Parathyroid adenoma (tissue), 2 donors: ENCODE measurements at regions not wholly inside any gene's neighbourhood (a gene's known extent, or its start where the extent isn't known, plus 50 kb on each side); places are given as distances from the start of the nearest gene placed in this dataset.

ENCODE experiments used
- H2AFZ ChIP-seq: fragments of 300-600 bp; sonication (generic); one replicate; pipeline ENCODE4 v1.7.0; 2017; ENCODE audit warnings: antibody characterized with exemption, mild to moderate bottlenecking
- H3K27ac ChIP-seq: fragments of 300-600 bp; sonication (generic); one replicate; pipeline ENCODE4 v1.7.0; 2017
- H3K27me3 ChIP-seq: fragments of 300-600 bp; sonication (generic); one replicate; pipeline ENCODE4 v1.7.0; 2017; ENCODE audit warnings: low read length; ENCODE audit not compliant: control insufficient read depth, insufficient read depth
- H3K36me3 ChIP-seq: fragments of 300-600 bp; sonication (generic); one replicate; pipeline ENCODE4 v1.7.0; 2017; ENCODE audit warnings: low read length; ENCODE audit not compliant: control insufficient read depth, insufficient read depth
- H3K4me1 ChIP-seq: fragments of 300-600 bp; sonication (generic); one replicate; pipeline ENCODE4 v1.7.0; 2017; ENCODE audit warnings: control low read depth
- H3K4me2 ChIP-seq: fragments of 300-600 bp; sonication (generic); one replicate; pipeline ENCODE4 v1.7.0; 2017; ENCODE audit warnings: low read length
- H3K4me3 ChIP-seq: fragments of 300-600 bp; sonication (generic); one replicate; pipeline ENCODE4 v1.7.0; 2017; ENCODE audit warnings: low read depth, low read length
- H3K79me2 ChIP-seq: fragments of 300-600 bp; sonication (generic); one replicate; pipeline ENCODE4 v1.7.0; 2017; ENCODE audit warnings: control low read depth
- H3K9ac ChIP-seq: fragments of 300-600 bp; sonication (generic); one replicate; pipeline ENCODE4 v1.7.0; 2017; ENCODE audit warnings: mild to moderate bottlenecking
- H3K9me3 ChIP-seq: fragments of 300-600 bp; sonication (generic); one replicate; pipeline ENCODE4 v1.7.0; 2017; ENCODE audit warnings: low read length; ENCODE audit not compliant: control insufficient read depth
- CTCF ChIP-seq: fragments of 300-600 bp; sonication (generic); IDR thresholded peaks from one replicate; pipeline ENCODE4 v1.7.0; 2017; ENCODE audit warnings: antibody characterized with exemption, mild to moderate bottlenecking
- donor health status: primary hyperparathyroidism.

- H3K9ac ChIP-seq: no peak overlapping the region
- H3K4me1 ChIP-seq: no peaks in the 10 kb centered on the region
- H3K27me3 ChIP-seq: no peaks in the 10 kb centered on the region
- no peak overlapping the region for H3K4me2 ChIP-seq
- H3K79me2 ChIP-seq: no peaks in the 10 kb centered on the region
- no peaks in the 10 kb centered on the region for H3K36me3 ChIP-seq
- no peak for TF ChIP-seq CTCF
- no peak overlapping the region for H2AFZ ChIP-seq
- no peak overlapping the region for H3K4me3 ChIP-seq
- no peaks in the 10 kb centered on the region for H3K9me3 ChIP-seq
- no peak overlapping the region for H3K27ac ChIP-seq
These were observed 797.6 kb upstream of the CDH2 start for GRCh38 chr18:28974504-28974903.

GRCh38 chr18:28973324-28973723, 796.4 kb upstream of the CDH2 start:
- Histone ChIP-seq H3K4me3 (no peak overlapping the region), H3K27ac (no peak overlapping the region), H2AFZ (no peak overlapping the region), H3K4me1 (no peaks in the 10 kb centered on the region), H3K4me2 (no peak overlapping the region), H3K36me3 (no peaks in the 10 kb centered on the region), H3K79me2 (no peaks in the 10 kb centered on the region), H3K27me3 (no peaks in the 10 kb centered on the region), H3K9ac (no peak overlapping the region), H3K9me3 (no peaks in the 10 kb centered on the region)
- TF ChIP-seq CTCF: no peak

- Histone ChIP-seq H3K9ac (no peak overlapping the region), H3K27me3 (no peaks in the 10 kb centered on the region), H3K4me2 (no peak overlapping the region), H3K79me2 (no peaks in the 10 kb centered on the region), H3K27ac (no peak overlapping the region), H3K4me1 (no peaks in the 10 kb centered on the region), H3K4me3 (no peak overlapping the region), H2AFZ (no peak overlapping the region), H3K36me3 (no peaks in the 10 kb centered on the region), H3K9me3 (no peaks in the 10 kb centered on the region)
- TF ChIP-seq CTCF: no peak
These were observed 795.5 kb upstream of the CDH2 start for GRCh38 chr18:28972333-28972907.

- no peaks in the 10 kb centered on the region for H3K27me3 ChIP-seq
- no peak overlapping the region for H3K4me2 ChIP-seq
- H3K9ac ChIP-seq: no peak overlapping the region
- no peak overlapping the region for H3K27ac ChIP-seq
- no peaks in the 10 kb centered on the region for H3K79me2 ChIP-seq
- no peaks in the 10 kb centered on the region for H3K36me3 ChIP-seq
- no peak overlapping the region for H3K4me3 ChIP-seq
- TF ChIP-seq CTCF: no peak
- H2AFZ ChIP-seq: no peak overlapping the region
- H3K4me1 ChIP-seq: no peaks in the 10 kb centered on the region
- H3K9me3 ChIP-seq: no peaks in the 10 kb centered on the region
These were observed 786.6 kb upstream of the CDH2 start for GRCh38 chr18:28963481-28963880.

GRCh38 chr18:28961669-28962228, 784.8 kb upstream of the CDH2 start:
- Histone ChIP-seq H3K4me1 (no peaks in the 10 kb centered on the region), H3K27me3 (no peaks in the 10 kb centered on the region), H3K36me3 (no peaks in the 10 kb centered on the region), H3K4me3 (no peak overlapping the region), H3K79me2 (no peaks in the 10 kb centered on the region), H3K4me2 (no peak overlapping the region), H3K9ac (no peak overlapping the region), H3K9me3 (no peaks in the 10 kb centered on the region), H3K27ac (no peak overlapping the region), H2AFZ (no peak overlapping the region)
- no peak for TF ChIP-seq CTCF
